ENCODE measurements at regions not wholly inside any gene's neighbourhood (a gene's known extent, or its start where the extent isn't known, plus 50 kb on each side); places are given as distances from the start of the nearest gene placed in this dataset.
"Not testable (repeated sequence)": the region's sequence is repeated elsewhere in the genome, so short reads cannot be mapped to it uniquely, and the experiment has no call there.

GRCh38 chr9:64370344-64370743 lies 914.7 kb downstream of the FOXD4L5 start:
- DNase-seq, result not testable (repeated sequence)

GRCh38 chr9:64369644-64370043 lies 915.4 kb downstream of the FOXD4L5 start:
- not testable (repeated sequence) for DNase-seq

GRCh38 chr9:64369114-64369513 lies 915.9 kb downstream of the FOXD4L5 start:
- not testable (repeated sequence) for DNase-seq

DNA sequence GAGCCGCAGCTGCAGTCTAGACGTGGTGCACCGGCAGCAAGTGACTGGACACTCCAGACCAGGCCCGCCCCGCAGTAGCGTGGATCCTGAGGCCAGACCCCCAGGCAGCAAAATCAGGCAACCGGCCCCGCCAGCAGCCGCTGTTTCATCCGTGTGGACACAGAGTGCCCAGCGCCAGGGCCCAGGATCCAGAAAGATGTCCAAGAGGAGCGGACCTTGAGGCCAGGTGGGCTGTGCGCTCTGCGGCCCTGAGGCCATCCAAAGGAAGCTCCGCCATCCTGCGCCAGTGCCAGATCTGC lies 916.4 kb downstream of the FOXD4L5 start:
- not testable (repeated sequence) for DNase-seq

DNA sequence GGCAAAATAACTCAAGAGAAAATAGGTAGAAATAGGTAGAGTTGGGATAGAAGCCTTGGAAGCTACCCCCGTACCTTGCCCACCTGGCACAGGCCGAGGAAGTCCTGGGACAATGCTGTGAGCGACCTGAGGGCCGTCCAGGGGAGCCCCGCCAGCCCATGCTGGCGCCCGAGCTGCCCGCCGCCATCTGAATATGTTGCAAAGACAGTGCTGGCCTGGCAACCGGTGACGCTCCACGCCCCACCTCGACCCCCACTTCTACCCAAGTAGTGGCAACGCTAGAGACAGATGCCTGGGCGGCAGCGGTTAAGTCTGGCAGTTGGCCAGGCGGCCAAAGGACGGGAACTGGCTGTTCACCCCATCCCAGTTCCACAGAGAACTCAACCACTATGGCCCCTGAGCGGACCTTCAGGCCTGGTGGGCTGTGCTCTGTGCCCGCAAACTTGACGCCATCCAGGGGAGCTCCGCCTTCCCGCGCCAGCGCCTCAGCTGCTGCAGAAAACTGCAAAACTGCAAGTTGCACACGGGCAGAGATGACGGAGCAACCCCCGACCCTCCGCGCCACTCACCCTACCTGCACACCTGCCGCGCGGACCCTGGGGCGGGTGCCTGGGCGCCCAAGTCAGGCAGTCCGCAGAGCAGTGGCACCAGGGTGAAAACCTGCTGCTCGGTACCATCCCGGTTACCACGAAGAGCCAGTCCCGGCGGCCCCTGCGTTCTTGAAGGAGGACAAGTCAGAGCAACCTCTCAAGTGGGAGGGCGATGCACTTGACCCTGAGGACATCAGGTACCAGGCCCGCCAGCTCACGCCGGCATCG lies 917.0 kb downstream of the FOXD4L5 start:
- peak; percentile 0 for DNase-seq
